NCI-H1417 (cell line): ENCODE measurements at regions not wholly inside any gene's neighbourhood (a gene's known extent, or its start where the extent isn't known, plus 50 kb on each side); places are given as distances from the start of the nearest gene placed in this dataset.

Experiments used
- DNase-seq, 3 experiments: peaks; one replicate each; lab custom pipeline; 2025; lab: John Stamatoyannopoulos, UW

- no peak for DNase-seq
Measured at GRCh38 chr17:54007855-54008254, 185.1 kb downstream of the KIF2B start.

GRCh38 chr17:54009502-54009901, 186.8 kb downstream of the KIF2B start:
- DNase-seq, result no peak

GRCh38 chr17:54013072-54013471, 190.3 kb downstream of the KIF2B start:
- DNase-seq, result no peak

- no peak for DNase-seq
Measured at GRCh38 chr17:54015734-54016133, 193.0 kb downstream of the KIF2B start.

- no peak for DNase-seq
Measured at GRCh38 chr17:54021418-54021817, 198.7 kb downstream of the KIF2B start.

- no peak for DNase-seq
Measured at GRCh38 chr17:54028986-54029580, 206.4 kb downstream of the KIF2B start.

GRCh38 chr17:54029986-54030385, 207.3 kb downstream of the KIF2B start:
- DNase-seq, result no peak

GRCh38 chr17:54046570-54046969, 223.8 kb downstream of the KIF2B start:
- no peak for DNase-seq

- DNase-seq, result no peak
Measured at GRCh38 chr17:54063639-54064038, 240.9 kb downstream of the KIF2B start.

GRCh38 chr17:54085020-54085419, 262.3 kb downstream of the KIF2B start:
- DNase-seq, result no peak

GRCh38 chr17:54085934-54086333, 263.2 kb downstream of the KIF2B start:
- DNase-seq, result no peak

GRCh38 chr17:54096216-54096615, 273.5 kb downstream of the KIF2B start:
- no peak for DNase-seq

GRCh38 chr17:54099221-54099620, 276.5 kb downstream of the KIF2B start:
- DNase-seq, result no peak

GRCh38 chr17:54102246-54102645, 279.5 kb downstream of the KIF2B start:
- no peak for DNase-seq

- no peak for DNase-seq
Measured at GRCh38 chr17:54111576-54111975, 288.8 kb downstream of the KIF2B start.

- DNase-seq, result no peak
Measured at GRCh38 chr17:54117452-54117851, 294.7 kb downstream of the KIF2B start.

- DNase-seq, result no peak
Measured at GRCh38 chr17:54124456-54124855, 301.7 kb downstream of the KIF2B start.

GRCh38 chr17:54153423-54153822, 330.7 kb downstream of the KIF2B start:
- no peak for DNase-seq

GRCh38 chr17:54157542-54157941, 334.8 kb downstream of the KIF2B start:
- no peak for DNase-seq

GRCh38 chr17:54172096-54172984, 349.6 kb downstream of the KIF2B start:
- DNase-seq, result peak in 2 of 3 experiments; percentile 2 to 15

- no peak for DNase-seq
Measured at GRCh38 chr17:54172985-54173316, 350.2 kb downstream of the KIF2B start.

GRCh38 chr17:54177606-54178308, 355.0 kb downstream of the KIF2B start:
- no peak for DNase-seq

- DNase-seq, result no peak
Measured at GRCh38 chr17:54180950-54181349, 358.2 kb downstream of the KIF2B start.
